Central memory CD4-positive, alpha-beta T cell (primary cell): ENCODE measurements at regions not wholly inside any gene's neighbourhood (a gene's known extent, or its start where the extent isn't known, plus 50 kb on each side); places are given as distances from the start of the nearest gene placed in this dataset.
"Not testable (repeated sequence)": the region's sequence is repeated elsewhere in the genome, so short reads cannot be mapped to it uniquely, and the experiment has no call there.

Experiments
- DNase-seq: peaks from one replicate; pipeline ENCODE4 v3.0.0; 2022

- DNase-seq = no peak
Measured at GRCh38 chr6:22164236-22164635, 132.6 kb downstream of the PRL start.

- not testable (repeated sequence) for DNase-seq
Measured at GRCh38 chr6:22171006-22171405, 125.8 kb downstream of the PRL start.

GRCh38 chr6:22171885-22172284 lies 125.0 kb downstream of the PRL start:
- DNase-seq = not testable (repeated sequence)

- no peak for DNase-seq
Measured at GRCh38 chr6:22173311-22173710, 123.5 kb downstream of the PRL start.

- not testable (repeated sequence) for DNase-seq
Measured at GRCh38 chr6:22180250-22180649, 116.6 kb downstream of the PRL start.

- DNase-seq = no peak
Measured at GRCh38 chr6:22184371-22184770, 112.5 kb downstream of the PRL start.

- no peak for DNase-seq
Measured at GRCh38 chr6:22189946-22190345, 106.9 kb downstream of the PRL start.

- DNase-seq = no peak
Measured at GRCh38 chr6:22194188-22194921, 102.5 kb downstream of the PRL start.

GRCh38 chr6:22199771-22200170 lies 97.1 kb downstream of the PRL start:
- no peak for DNase-seq

- DNase-seq = no peak
Measured at GRCh38 chr6:22204153-22204552, 92.7 kb downstream of the PRL start.

- DNase-seq = no peak
Measured at GRCh38 chr6:22205266-22205665, 91.6 kb downstream of the PRL start.

GRCh38 chr6:22206106-22206505 lies 90.7 kb downstream of the PRL start:
- no peak for DNase-seq

- DNase-seq = no peak
Measured at GRCh38 chr6:22208026-22208425, 88.8 kb downstream of the PRL start.

GRCh38 chr6:22214314-22214713 lies 82.5 kb downstream of the PRL start:
- no peak for DNase-seq

- not testable (repeated sequence) for DNase-seq
Measured at GRCh38 chr6:22215474-22215873, 81.4 kb downstream of the PRL start.

GRCh38 chr6:22218410-22218809 lies 78.4 kb downstream of the PRL start:
- DNase-seq = no peak

- no peak for DNase-seq
Measured at GRCh38 chr6:22219925-22220324, 76.9 kb downstream of the PRL start.

GRCh38 chr6:22221211-22221610 lies 75.6 kb downstream of the PRL start:
- DNase-seq = no peak

GRCh38 chr6:22221630-22222029 lies 75.2 kb downstream of the PRL start:
- no peak for DNase-seq

GRCh38 chr6:22222469-22222868 lies 74.4 kb downstream of the PRL start:
- DNase-seq = no peak

GRCh38 chr6:22227824-22228610 lies 68.8 kb downstream of the PRL start:
- no peak for DNase-seq

- no peak for DNase-seq
Measured at GRCh38 chr6:22231050-22231449, 65.8 kb downstream of the PRL start.

GRCh38 chr6:22231616-22232015 lies 65.2 kb downstream of the PRL start:
- no peak for DNase-seq
